HepG2 (cell line): ENCODE measurements at regions not wholly inside any gene's neighbourhood (a gene's known extent, or its start where the extent isn't known, plus 50 kb on each side); places are given as distances from the start of the nearest gene placed in this dataset.

Experiments
- CBX5 ChIP-seq: sonication (generic); formaldehyde crosslinking; IDR thresholded peaks from 2 replicates; pipeline ENCODE4 v1.4.0; 2020; ENCODE audit warnings: missing genetic modification reagents, borderline replicate concordance
- CCDC6 ChIP-seq: sonication (generic); formaldehyde crosslinking; IDR thresholded peaks from 2 replicates; pipeline ENCODE4 v1.8.1; 2022; ENCODE audit warnings: mild to moderate bottlenecking, missing genetic modification reagents, moderate library complexity
- DNMT1 ChIP-seq: sonication (generic); formaldehyde crosslinking; IDR thresholded peaks from 2 replicates; pipeline ENCODE4 v1.5.1; 2020; ENCODE audit warnings: mild to moderate bottlenecking, missing genetic modification reagents
- FOXJ3 ChIP-seq: sonication (generic); formaldehyde crosslinking; IDR thresholded peaks from 2 replicates; pipeline ENCODE4 v1.4.0; 2020; ENCODE audit warnings: missing genetic modification reagents, mild to moderate bottlenecking, borderline replicate concordance
- GTF2F1 ChIP-seq: fragments of 150-350 bp; IDR thresholded peaks from 2 replicates; pipeline ENCODE4 v1.6.1; 2014; ENCODE audit warnings: low read length
- GTF3A ChIP-seq: sonication (generic); formaldehyde crosslinking; conservative IDR thresholded peaks from 2 replicates; pipeline ENCODE4 v1.4.0; 2020; ENCODE audit warnings: mild to moderate bottlenecking, missing genetic modification reagents
- POLR2A ChIP-seq, 2 experiments: IDR thresholded peaks; 2 replicates each; pipeline ENCODE4 v1.6.1; 2011; ENCODE audit warnings: low read depth in 2 of 2, low read length in 2 of 2, mild to moderate bottlenecking in 1 of 2, moderate library complexity in 1 of 2; ENCODE audit not compliant: insufficient read depth in 1 of 2
- SMARCE1 ChIP-seq: fragments of 450-650 bp; IDR thresholded peaks from 2 replicates; pipeline ENCODE4 v1.6.1; 2017; ENCODE audit warnings: borderline replicate concordance
- ZFP82 ChIP-seq: sonication (generic); formaldehyde crosslinking; IDR thresholded peaks from 2 replicates; pipeline ENCODE4 v1.5.1; 2020; ENCODE audit warnings: mild to moderate bottlenecking, missing genetic modification reagents, borderline replicate concordance
- ZFYVE20 ChIP-seq: sonication (generic); formaldehyde crosslinking; IDR thresholded peaks from 2 replicates; pipeline ENCODE4 v1.8.0; 2023; ENCODE audit warnings: low read depth, mild to moderate bottlenecking, moderate library complexity, missing genetic modification reagents, borderline replicate concordance
- ZKSCAN5 ChIP-seq: sonication (generic); formaldehyde crosslinking; IDR thresholded peaks from 2 replicates; pipeline ENCODE4 v1.5.1; 2020; ENCODE audit warnings: mild to moderate bottlenecking, missing genetic modification reagents
- ZNF124 ChIP-seq: sonication (generic); formaldehyde crosslinking; IDR thresholded peaks from 2 replicates; pipeline ENCODE4 v1.4.0; 2020; ENCODE audit warnings: missing genetic modification reagents
- ZNF280D ChIP-seq: sonication (generic); formaldehyde crosslinking; IDR thresholded peaks from 2 replicates; pipeline ENCODE4 v1.5.1; 2020; ENCODE audit warnings: mild to moderate bottlenecking, missing genetic modification reagents
- ZNF687 ChIP-seq: sonication (generic); formaldehyde crosslinking; IDR thresholded peaks from 2 replicates; pipeline ENCODE4 v1.5.1; 2020; ENCODE audit warnings: mild to moderate bottlenecking, missing genetic modification reagents, moderate library complexity
- ZNF737 ChIP-seq: sonication (generic); formaldehyde crosslinking; IDR thresholded peaks from 2 replicates; pipeline ENCODE4 v1.5.0; 2020; ENCODE audit warnings: missing genetic modification reagents, mild to moderate bottlenecking, borderline replicate concordance
- ZSCAN31 ChIP-seq: sonication (generic); formaldehyde crosslinking; IDR thresholded peaks from 2 replicates; pipeline ENCODE4 v1.5.0; 2020; ENCODE audit warnings: low read depth, mild to moderate bottlenecking, missing genetic modification reagents

- peak; percentile 44; the same call in 1 of the 2 replicates for TF ChIP-seq ZNF687 (CRISPR knock-in tag)
- TF ChIP-seq ZNF737 (CRISPR knock-in tag) = no peak
- no peak for TF ChIP-seq CCDC6
- no peak for TF ChIP-seq ZNF280D (CRISPR knock-in tag)
- TF ChIP-seq ZNF124 (CRISPR knock-in tag) = no peak
- no peak for TF ChIP-seq GTF2F1
- TF ChIP-seq ZSCAN31 (CRISPR knock-in tag) = no peak
- TF ChIP-seq DNMT1 (CRISPR knock-in tag) = no peak
- TF ChIP-seq ZFYVE20 = no peak
- TF ChIP-seq SMARCE1 = no peak
- no peak for TF ChIP-seq FOXJ3 (CRISPR knock-in tag)
- TF ChIP-seq ZKSCAN5 (CRISPR knock-in tag) = no peak
- TF ChIP-seq ZFP82 = no peak
- no peak for TF ChIP-seq POLR2A (IDR thresholded peaks at IDR 0.05; ENCODE audit: insufficient read depth in 1 of 2, low read depth in 2 of 2, low read length in 2 of 2)
- no peak for TF ChIP-seq GTF3A (CRISPR knock-in tag)
- no peak for TF ChIP-seq CBX5
Measured at GRCh38 chr15:62344806-62345539, 179.9 kb upstream of the C2CD4B start (continued).
